ENCODE measurements at regions not wholly inside any gene's neighbourhood (a gene's known extent, or its start where the extent isn't known, plus 50 kb on each side); places are given as distances from the start of the nearest gene placed in this dataset.

DNA sequence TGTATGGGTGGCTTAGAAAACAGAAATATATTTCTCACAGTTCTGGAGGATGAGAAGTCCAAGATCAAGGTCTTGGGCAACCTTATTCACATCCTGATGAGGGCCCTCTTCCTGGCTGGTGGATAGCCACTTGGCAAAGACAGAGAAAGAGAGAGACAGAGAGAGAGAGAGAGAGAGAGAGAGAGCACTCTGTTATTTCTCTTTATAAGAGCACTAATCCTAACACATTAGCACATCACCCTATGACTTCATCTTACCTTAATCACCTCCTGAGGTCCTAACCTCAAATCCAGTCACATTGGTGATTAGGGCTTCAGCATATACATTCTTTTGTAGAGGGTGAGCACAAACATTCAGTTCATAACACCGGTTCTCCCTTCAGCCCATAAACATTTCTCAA lies 430.3 kb downstream of the EFNB2 start:
- ChIA-PET POLR2A (no interaction called here), CTCF (interaction anchor here (0.6 to 1.5 kb wide), 2 partner anchors 15 to 408 kb away, joined by 3 read pairs; no protein-coding TSS in a partner anchor)
- no peak for DNase-seq (ENCODE audit: low read depth)
- Histone ChIP-seq H3K36me3 (ENCODE audit: control insufficient read depth, insufficient read depth, low read length) (no peaks in the 10 kb centered on the region), H3K27me3 (ENCODE audit: control insufficient read depth, insufficient read depth, low read length) (no peaks in the 10 kb centered on the region), H3K4me3 (ENCODE audit: low read depth, low read length) (no peak overlapping the region)
- TF ChIP-seq, protein P1, sequence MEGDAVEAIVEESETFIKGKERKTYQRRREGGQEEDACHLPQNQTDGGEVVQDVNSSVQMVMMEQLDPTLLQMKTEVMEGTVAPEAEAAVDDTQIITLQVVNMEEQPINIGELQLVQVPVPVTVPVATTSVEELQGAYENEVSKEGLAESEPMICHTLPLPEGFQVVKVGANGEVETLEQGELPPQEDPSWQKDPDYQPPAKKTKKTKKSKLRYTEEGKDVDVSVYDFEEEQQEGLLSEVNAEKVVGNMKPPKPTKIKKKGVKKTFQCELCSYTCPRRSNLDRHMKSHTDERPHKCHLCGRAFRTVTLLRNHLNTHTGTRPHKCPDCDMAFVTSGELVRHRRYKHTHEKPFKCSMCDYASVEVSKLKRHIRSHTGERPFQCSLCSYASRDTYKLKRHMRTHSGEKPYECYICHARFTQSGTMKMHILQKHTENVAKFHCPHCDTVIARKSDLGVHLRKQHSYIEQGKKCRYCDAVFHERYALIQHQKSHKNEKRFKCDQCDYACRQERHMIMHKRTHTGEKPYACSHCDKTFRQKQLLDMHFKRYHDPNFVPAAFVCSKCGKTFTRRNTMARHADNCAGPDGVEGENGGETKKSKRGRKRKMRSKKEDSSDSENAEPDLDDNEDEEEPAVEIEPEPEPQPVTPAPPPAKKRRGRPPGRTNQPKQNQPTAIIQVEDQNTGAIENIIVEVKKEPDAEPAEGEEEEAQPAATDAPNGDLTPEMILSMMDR (IDR thresholded peaks at IDR 0.05; ENCODE audit: insufficient read depth, low read depth, low read length) = no peak

DNA sequence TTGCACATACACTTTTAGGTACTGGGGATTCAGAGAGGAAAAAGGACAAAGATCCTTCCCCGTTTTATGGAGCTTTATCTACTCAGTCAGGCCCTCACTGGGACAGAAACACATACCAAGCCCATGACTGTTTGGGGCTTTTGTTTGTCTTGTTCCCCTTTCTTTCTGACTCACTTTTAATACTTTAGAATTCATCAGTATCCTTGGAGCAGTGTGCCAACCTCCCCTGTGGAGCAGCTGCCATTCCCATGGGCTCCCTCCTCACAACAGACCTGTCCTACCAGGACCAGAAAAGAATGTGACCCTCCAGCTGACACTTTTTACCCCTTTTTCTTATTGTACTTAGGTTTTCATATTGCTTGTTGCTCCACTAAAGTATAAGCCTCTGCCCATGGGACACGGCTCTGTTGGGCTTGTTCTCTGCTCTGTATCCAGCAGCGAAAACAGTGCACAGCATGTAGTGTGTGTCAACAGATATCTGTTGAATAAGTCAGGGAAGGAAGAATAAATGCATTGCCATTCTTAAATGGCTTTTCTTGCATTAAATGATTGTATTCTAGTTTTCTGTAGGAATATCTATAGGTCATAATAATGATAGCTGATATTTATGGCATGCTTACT lies 431.1 kb downstream of the EFNB2 start:
- ChIA-PET CTCF (interaction anchor here (0.6 to 1.5 kb wide), 3 partner anchors 15 to 409 kb away, joined by 3 read pairs; no protein-coding TSS in a partner anchor), POLR2A (interaction anchor here (0.6 kb wide), 1 partner anchor 11 kb away, joined by 3 read pairs; no protein-coding TSS in a partner anchor)
- Histone ChIP-seq H3K27me3 (ENCODE audit: control insufficient read depth, insufficient read depth, low read length) (no peaks in the 10 kb centered on the region), H3K36me3 (ENCODE audit: control insufficient read depth, insufficient read depth, low read length) (no peaks in the 10 kb centered on the region), H3K4me3 (ENCODE audit: low read depth, low read length) (no peak overlapping the region)
- TF ChIP-seq, protein P1 (IDR thresholded peaks at IDR 0.05; ENCODE audit: insufficient read depth, low read depth, low read length) = no peak
- DNase-seq (ENCODE audit: low read depth) = peak; percentile 73

DNA sequence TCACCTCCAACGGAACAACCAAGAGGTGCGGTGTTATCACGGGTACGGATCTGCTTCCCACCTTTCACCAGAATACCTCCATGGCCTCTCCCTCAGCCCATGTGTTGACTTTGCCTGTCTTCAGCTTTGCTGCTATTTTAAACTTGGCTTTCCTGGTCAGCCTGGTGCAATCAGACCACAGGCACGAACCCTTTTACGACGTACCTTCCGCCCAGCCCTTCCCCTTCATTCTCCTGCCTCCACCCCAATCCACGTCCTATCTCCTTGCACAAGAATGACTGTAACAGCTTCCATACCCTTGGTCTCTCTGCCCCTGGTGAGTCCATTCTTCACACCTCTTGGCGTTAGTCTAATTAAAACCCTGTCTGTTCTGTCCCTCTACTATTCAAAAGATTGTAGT lies 431.7 kb downstream of the EFNB2 start:
- Histone ChIP-seq H3K27me3 (ENCODE audit: control insufficient read depth, insufficient read depth, low read length) (no peaks in the 10 kb centered on the region), H3K36me3 (ENCODE audit: control insufficient read depth, insufficient read depth, low read length) (no peaks in the 10 kb centered on the region), H3K4me3 (ENCODE audit: low read depth, low read length) (no peak overlapping the region)
- ChIA-PET CTCF (interaction anchor here (1.1 to 1.5 kb wide), 2 partner anchors 14 to 20 kb away, joined by 3 read pairs; no protein-coding TSS in a partner anchor), POLR2A (no interaction called here)
- peak; percentile 70 for DNase-seq (ENCODE audit: low read depth)
- TF ChIP-seq, protein P1 (IDR thresholded peaks at IDR 0.05; ENCODE audit: insufficient read depth, low read depth, low read length) = no peak

DNA sequence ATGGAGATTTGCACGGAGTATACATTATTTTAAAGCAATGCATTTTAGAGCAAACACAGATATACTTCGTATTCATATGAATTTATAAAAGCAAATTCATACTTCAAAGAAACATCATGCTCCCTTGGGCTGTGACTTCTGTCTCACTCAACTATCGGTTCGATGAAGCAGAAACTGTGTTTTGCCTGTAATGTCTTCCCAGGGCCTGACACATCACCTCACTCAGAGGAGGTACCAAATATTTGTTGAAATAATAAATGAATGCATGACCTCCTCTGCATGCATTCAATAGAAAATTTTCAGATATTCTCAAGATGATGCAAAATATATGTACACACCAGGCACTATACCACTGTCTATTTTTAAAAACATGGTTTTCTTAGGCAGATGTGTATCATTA lies 432.7 kb downstream of the EFNB2 start:
- no peaks in the 10 kb centered on the region for H3K27me3 ChIP-seq (ENCODE audit: control insufficient read depth, insufficient read depth, low read length)
- POLR2A ChIA-PET = no interaction called here

DNA sequence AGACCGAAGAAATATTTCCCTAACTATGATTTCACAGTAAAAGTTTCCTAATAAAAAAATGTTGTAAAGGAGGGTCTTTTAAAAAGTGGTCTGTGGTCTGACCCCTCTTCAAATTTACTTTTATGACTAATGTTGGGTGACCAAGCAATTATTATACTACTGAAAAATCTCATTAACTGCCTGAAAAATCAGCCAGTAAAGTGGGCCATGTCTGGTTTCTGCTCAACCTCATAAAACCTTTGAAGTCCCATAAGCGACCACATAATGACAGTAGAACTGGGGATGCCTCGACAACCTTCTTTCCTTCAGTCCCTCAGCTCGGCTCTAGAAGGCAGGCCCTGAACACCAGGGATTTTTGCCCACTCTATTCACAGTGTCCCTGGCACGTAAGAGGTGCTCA lies 434.3 kb downstream of the EFNB2 start:
- no peak for DNase-seq (ENCODE audit: low read depth)
- Histone ChIP-seq H3K27me3 (ENCODE audit: control insufficient read depth, insufficient read depth, low read length) (no peaks in the 10 kb centered on the region), H3K36me3 (ENCODE audit: control insufficient read depth, insufficient read depth, low read length) (no peaks in the 10 kb centered on the region), H3K4me3 (ENCODE audit: low read depth, low read length) (no peak overlapping the region)
- TF ChIP-seq, protein P1 (IDR thresholded peaks at IDR 0.05; ENCODE audit: insufficient read depth, low read depth, low read length) = no peak
- ChIA-PET CTCF (no interaction called here), POLR2A (no interaction called here)

More for the DNA sequence above, 432.7 kb downstream of the EFNB2 start:
- Histone ChIP-seq H3K4me3 (ENCODE audit: low read depth, low read length) (no peak overlapping the region), H3K36me3 (ENCODE audit: control insufficient read depth, insufficient read depth, low read length) (no peaks in the 10 kb centered on the region)
- CTCF ChIA-PET = no interaction called here
- TF ChIP-seq, protein P1 (IDR thresholded peaks at IDR 0.05; ENCODE audit: insufficient read depth, low read depth, low read length) = no peak
- no peak for DNase-seq (ENCODE audit: low read depth)

All from BJ (cell line).